ENCODE measurements at regions not wholly inside any gene's neighbourhood (a gene's known extent, or its start where the extent isn't known, plus 50 kb on each side); places are given as distances from the start of the nearest gene placed in this dataset.

DNA sequence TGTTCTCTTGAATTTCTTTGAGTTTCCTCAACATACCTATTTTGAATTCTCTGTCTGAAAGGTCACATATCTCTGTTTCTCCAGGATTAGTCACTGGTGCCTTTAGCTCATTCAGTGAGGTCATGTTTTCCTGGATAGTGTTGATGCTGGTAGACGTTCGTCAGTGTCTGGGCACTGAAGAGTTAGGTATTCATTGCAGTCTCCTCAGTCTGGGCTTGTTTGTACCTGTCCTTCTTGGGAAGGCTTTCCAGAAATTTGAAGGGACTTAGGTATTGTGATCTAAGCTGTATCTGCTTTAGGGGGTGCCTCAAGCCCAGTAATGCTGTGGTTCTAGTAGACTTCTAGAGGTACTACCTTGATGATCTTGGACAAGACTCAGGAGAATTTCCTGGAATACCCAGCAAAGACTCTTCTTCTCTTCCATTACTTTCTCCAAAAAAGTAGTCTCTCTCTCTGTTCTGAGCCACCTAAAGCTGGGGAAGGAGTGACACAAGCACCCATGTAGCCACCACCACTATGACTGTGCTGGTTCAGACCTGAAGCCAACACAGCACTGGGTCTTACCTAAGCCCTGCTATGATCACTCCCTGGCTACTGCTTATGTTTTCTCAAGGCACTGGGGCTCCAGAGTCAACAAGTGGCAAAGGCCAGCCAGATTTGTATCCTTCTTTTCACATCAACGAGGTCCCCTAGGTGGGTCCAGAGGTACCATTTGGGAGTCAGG lies 852.0 kb downstream of the BCL11A start:
- H3K9me3 ChIP-seq (ENCODE audit: control insufficient read depth in 2 of 2, low read length in 2 of 2): no peaks in the 10 kb centered on the region
- H3K27ac ChIP-seq (ENCODE audit: low read length): no peak overlapping the region
- H3K9ac ChIP-seq (ENCODE audit: low read length in 2 of 2): no peak overlapping the region
- no peaks in the 10 kb centered on the region for H3K4me1 ChIP-seq (ENCODE audit: control insufficient read depth, insufficient read depth, low read length)
- no peaks in the 10 kb centered on the region for H3K36me3 ChIP-seq (ENCODE audit: control insufficient read depth in 2 of 2, insufficient read depth in 2 of 2, low read length in 2 of 2)
- H3K27me3 ChIP-seq (ENCODE audit: control insufficient read depth in 1 of 2, insufficient read depth in 2 of 2, low read length in 2 of 2): no peaks in the 10 kb centered on the region
- no peak overlapping the region for H3K4me3 ChIP-seq (ENCODE audit: low read length in 2 of 2)

DNA sequence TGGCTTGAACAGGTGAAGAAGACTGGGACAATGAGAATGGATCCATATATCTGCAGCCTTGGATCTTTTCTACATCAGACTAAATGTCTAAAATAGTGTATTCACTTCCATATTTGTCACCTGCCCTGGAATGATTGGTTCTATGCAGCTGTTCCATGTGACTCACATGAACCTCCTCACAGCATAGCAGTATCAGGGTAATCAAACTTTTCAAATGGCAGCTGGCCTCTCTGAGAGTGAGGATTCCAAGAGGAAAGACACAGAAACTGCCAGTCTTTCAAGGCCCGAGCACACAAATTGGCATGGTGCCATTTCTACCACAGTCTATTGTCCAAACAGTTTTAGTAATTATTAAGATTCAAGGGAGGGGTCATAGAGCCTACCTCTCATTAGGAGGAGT lies 859.3 kb downstream of the BCL11A start:
- Histone ChIP-seq H3K9ac (ENCODE audit: low read length in 2 of 2) (no peak overlapping the region), H3K4me3 (ENCODE audit: low read length in 2 of 2) (no peak overlapping the region), H3K27ac (ENCODE audit: low read length) (no peak overlapping the region), H3K9me3 (ENCODE audit: control insufficient read depth in 2 of 2, low read length in 2 of 2) (peaks cover 0 to 3% of the 10 kb centered on the region in 2 donors), H3K27me3 (ENCODE audit: control insufficient read depth in 1 of 2, insufficient read depth in 2 of 2, low read length in 2 of 2) (no peaks in the 10 kb centered on the region), H3K36me3 (ENCODE audit: control insufficient read depth in 2 of 2, insufficient read depth in 2 of 2, low read length in 2 of 2) (no peaks in the 10 kb centered on the region), H3K4me1 (ENCODE audit: control insufficient read depth, insufficient read depth, low read length) (no peaks in the 10 kb centered on the region)

DNA sequence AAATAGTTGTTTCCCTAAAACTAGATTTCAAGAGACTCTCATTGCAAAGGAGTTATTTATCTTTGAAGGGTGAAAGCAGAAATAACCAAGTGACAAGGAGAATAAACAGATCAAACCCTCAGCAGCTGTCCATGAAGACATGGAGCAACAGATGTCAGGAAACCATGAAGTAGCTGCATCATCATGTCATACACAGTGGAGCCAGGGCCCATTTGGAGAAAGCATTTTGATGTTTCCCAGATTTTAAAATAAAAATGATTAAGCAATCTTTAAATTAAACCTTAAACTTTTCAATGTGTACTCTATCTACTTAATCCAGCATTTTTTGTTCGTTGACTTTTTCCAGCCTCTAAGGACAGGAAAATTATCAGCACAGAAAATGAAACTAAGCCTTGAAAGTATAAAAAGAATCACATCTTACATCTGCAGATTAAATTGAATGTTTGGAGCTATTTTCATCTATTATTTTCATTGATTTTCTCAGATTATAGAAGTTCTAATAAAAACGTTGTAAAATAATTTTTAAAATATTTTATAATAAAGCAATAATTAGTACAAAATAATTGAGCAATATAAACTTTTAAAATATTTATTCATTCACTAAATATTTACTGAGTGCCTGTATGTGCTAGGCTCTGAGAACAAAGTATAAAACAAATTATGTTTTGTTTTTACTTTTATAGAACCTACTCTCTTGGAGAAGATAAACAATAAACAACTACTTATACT lies 860.1 kb downstream of the BCL11A start:
- no peak overlapping the region for H3K27ac ChIP-seq (ENCODE audit: low read length)
- no peaks in the 10 kb centered on the region for H3K4me1 ChIP-seq (ENCODE audit: control insufficient read depth, insufficient read depth, low read length)
- peaks cover 0 to 3% of the 10 kb centered on the region in 2 donors for H3K9me3 ChIP-seq (ENCODE audit: control insufficient read depth in 2 of 2, low read length in 2 of 2)
- no peak overlapping the region for H3K9ac ChIP-seq (ENCODE audit: low read length in 2 of 2)
- H3K36me3 ChIP-seq (ENCODE audit: control insufficient read depth in 2 of 2, insufficient read depth in 2 of 2, low read length in 2 of 2): no peaks in the 10 kb centered on the region
- H3K27me3 ChIP-seq (ENCODE audit: control insufficient read depth in 1 of 2, insufficient read depth in 2 of 2, low read length in 2 of 2): no peaks in the 10 kb centered on the region
- H3K4me3 ChIP-seq (ENCODE audit: low read length in 2 of 2): no peak overlapping the region

DNA sequence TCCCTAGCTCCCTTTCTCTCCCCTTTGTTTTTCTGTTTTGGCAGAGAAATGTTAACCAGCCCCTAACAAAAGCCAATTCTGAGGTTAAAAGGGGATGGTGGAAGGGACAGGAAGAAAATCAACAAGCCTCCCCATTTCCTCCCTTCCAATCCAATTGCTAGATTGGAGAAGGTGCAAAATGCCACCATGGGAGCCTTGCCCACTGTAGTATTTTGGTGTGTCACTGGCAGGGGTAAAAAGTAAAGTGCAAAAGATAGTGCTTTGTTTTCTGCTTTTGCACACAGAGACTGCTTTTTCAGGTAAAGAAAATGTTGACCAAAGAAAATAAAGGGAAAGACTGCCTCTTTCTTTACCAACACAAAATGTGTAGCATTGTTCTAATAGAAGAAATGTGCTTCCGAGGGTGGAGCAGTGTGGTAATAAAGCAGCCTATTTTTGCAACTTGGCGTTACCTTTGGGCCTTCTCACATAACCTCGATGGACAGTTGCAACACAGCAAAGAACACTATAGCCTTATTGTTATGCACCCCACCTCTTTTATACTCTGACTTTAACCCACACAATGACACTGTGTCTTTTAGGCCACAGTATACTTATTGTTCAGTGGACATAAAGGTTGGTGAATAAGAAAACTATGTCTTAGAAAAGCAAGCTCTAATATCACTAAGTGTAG lies 861.8 kb downstream of the BCL11A start:
- no peaks in the 10 kb centered on the region for H3K27me3 ChIP-seq (ENCODE audit: control insufficient read depth in 1 of 2, insufficient read depth in 2 of 2, low read length in 2 of 2)
- H3K27ac ChIP-seq (ENCODE audit: low read length): no peak overlapping the region

DNA sequence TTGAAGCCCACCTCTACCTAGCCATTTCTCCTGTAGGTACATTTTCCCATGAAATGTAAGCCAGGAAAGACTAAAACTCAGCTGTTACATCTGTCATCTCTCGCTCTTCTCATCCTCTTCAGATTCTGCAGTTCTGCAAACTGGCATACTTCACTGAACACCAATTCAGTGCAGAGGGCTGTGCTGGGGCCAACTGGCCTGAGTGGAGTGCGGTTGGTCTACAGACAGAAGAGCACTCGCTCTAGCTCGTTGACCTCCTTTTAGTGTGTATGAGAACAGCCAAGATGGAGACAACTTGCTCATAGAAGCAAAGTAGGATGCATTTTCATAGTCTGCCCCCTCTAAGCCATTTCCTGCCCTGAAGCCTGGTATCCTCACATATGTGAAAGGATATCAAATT lies 862.6 kb downstream of the BCL11A start:
- no peaks in the 10 kb centered on the region for H3K36me3 ChIP-seq (ENCODE audit: control insufficient read depth in 2 of 2, insufficient read depth in 2 of 2, low read length in 2 of 2)
- no peaks in the 10 kb centered on the region for H3K4me1 ChIP-seq (ENCODE audit: control insufficient read depth, insufficient read depth, low read length)
- no peak overlapping the region for H3K27ac ChIP-seq (ENCODE audit: low read length)
- H3K27me3 ChIP-seq (ENCODE audit: control insufficient read depth in 1 of 2, insufficient read depth in 2 of 2, low read length in 2 of 2): no peaks in the 10 kb centered on the region
- H3K9ac ChIP-seq (ENCODE audit: low read length in 2 of 2): no peak overlapping the region
- peaks cover 0 to 3% of the 10 kb centered on the region in 2 donors for H3K9me3 ChIP-seq (ENCODE audit: control insufficient read depth in 2 of 2, low read length in 2 of 2)
- H3K4me3 ChIP-seq (ENCODE audit: low read length in 2 of 2): no peak overlapping the region

More for the DNA sequence above, 861.8 kb downstream of the BCL11A start:
- Histone ChIP-seq H3K9ac (ENCODE audit: low read length in 2 of 2) (no peak overlapping the region), H3K4me3 (ENCODE audit: low read length in 2 of 2) (no peak overlapping the region), H3K9me3 (ENCODE audit: control insufficient read depth in 2 of 2, low read length in 2 of 2) (peaks cover 0 to 3% of the 10 kb centered on the region in 2 donors), H3K36me3 (ENCODE audit: control insufficient read depth in 2 of 2, insufficient read depth in 2 of 2, low read length in 2 of 2) (no peaks in the 10 kb centered on the region), H3K4me1 (ENCODE audit: control insufficient read depth, insufficient read depth, low read length) (no peaks in the 10 kb centered on the region)

DNA sequence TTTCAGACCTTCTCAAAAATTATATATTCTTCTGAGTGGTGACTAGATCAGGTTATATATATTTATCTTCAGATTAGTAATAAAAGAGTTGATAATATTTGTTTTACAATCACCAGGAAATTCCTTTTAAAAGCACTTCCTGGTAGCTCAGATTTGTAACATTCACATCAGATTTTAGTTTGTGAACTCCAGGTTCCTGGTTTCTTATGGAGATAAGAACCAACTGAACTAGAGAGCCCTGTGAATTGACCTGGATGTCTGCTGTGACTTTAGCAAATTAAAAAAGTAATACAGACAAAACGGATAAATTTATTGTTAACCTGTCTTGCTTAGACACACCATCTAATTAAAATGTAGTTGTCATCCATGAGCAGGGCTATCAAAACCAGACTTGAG lies 868.7 kb downstream of the BCL11A start:
- H3K27ac ChIP-seq (ENCODE audit: low read length): no peak overlapping the region
- H3K9ac ChIP-seq (ENCODE audit: low read length in 2 of 2): no peak overlapping the region
- peaks cover 0 to 3% of the 10 kb centered on the region in 2 donors for H3K9me3 ChIP-seq (ENCODE audit: control insufficient read depth in 2 of 2, low read length in 2 of 2)
- no peaks in the 10 kb centered on the region for H3K36me3 ChIP-seq (ENCODE audit: control insufficient read depth in 2 of 2, insufficient read depth in 2 of 2, low read length in 2 of 2)
- no peak overlapping the region for H3K4me3 ChIP-seq (ENCODE audit: low read length in 2 of 2)
- H3K27me3 ChIP-seq (ENCODE audit: control insufficient read depth in 1 of 2, insufficient read depth in 2 of 2, low read length in 2 of 2): no peaks in the 10 kb centered on the region
- no peaks in the 10 kb centered on the region for H3K4me1 ChIP-seq (ENCODE audit: control insufficient read depth, insufficient read depth, low read length)

DNA sequence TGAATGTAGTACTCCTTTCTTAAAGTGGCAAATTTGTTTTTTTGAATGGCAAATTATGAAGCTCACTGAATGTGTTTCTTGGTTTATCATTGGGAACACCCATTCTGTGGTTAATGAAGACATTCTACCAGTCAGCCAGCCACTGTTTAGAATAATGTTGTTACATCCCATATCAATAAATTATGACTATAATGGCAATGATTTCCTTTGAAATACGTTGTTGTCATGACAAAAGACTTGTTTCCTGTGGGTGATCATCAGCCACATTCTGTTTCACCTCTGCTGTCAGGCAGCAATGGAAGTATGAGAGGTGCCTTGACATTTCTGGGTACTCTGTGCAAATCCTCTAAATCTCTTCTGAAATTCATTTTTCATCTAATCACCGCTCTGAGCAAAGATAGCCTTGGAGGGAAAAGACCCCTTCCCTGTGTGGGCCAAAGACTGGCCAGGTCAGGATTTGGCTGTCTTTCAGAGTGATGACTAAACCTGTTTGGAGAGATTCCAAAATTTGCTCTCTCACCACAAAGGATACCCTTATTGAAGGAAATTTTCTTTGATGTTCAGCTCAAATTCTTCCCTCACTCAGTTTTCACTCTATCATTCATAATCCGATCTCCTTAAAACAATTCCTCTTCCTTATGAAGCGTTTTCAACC lies 869.2 kb downstream of the BCL11A start:
- Histone ChIP-seq H3K36me3 (ENCODE audit: control insufficient read depth in 2 of 2, insufficient read depth in 2 of 2, low read length in 2 of 2) (no peaks in the 10 kb centered on the region), H3K4me1 (ENCODE audit: control insufficient read depth, insufficient read depth, low read length) (no peaks in the 10 kb centered on the region), H3K9me3 (ENCODE audit: control insufficient read depth in 2 of 2, low read length in 2 of 2) (peaks cover 0 to 3% of the 10 kb centered on the region in 2 donors), H3K9ac (ENCODE audit: low read length in 2 of 2) (no peak overlapping the region), H3K27me3 (ENCODE audit: control insufficient read depth in 1 of 2, insufficient read depth in 2 of 2, low read length in 2 of 2) (no peaks in the 10 kb centered on the region), H3K27ac (ENCODE audit: low read length) (no peak overlapping the region), H3K4me3 (ENCODE audit: low read length in 2 of 2) (no peak overlapping the region)

DNA sequence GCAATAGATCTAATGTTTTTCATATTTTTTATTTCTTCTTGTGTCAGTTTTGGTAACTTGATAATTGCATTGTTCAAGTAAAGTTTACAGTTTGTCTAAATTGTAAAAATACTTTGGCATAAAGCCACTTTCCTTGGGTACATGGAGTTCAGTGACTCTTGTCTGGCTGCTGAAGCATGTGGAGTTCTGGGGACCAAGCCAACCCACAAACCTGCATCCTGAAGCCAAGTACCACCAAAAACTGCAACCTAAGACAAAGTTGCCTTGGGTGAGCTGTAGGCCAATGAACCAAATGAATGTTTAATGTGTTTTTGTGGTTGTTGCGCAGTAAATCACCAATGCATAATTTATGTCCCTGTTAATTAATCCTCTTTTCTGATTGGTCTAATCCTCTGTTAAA lies 872.6 kb downstream of the BCL11A start:
- Histone ChIP-seq H3K27ac (ENCODE audit: low read length) (no peak overlapping the region), H3K4me3 (ENCODE audit: low read length in 2 of 2) (no peak overlapping the region), H3K27me3 (ENCODE audit: control insufficient read depth in 1 of 2, insufficient read depth in 2 of 2, low read length in 2 of 2) (no peaks in the 10 kb centered on the region), H3K9ac (ENCODE audit: low read length in 2 of 2) (no peak overlapping the region), H3K4me1 (ENCODE audit: control insufficient read depth, insufficient read depth, low read length) (no peaks in the 10 kb centered on the region), H3K36me3 (ENCODE audit: control insufficient read depth in 2 of 2, insufficient read depth in 2 of 2, low read length in 2 of 2) (no peaks in the 10 kb centered on the region), H3K9me3 (ENCODE audit: control insufficient read depth in 2 of 2, low read length in 2 of 2) (peaks cover 0 to 3% of the 10 kb centered on the region in 2 donors)

DNA sequence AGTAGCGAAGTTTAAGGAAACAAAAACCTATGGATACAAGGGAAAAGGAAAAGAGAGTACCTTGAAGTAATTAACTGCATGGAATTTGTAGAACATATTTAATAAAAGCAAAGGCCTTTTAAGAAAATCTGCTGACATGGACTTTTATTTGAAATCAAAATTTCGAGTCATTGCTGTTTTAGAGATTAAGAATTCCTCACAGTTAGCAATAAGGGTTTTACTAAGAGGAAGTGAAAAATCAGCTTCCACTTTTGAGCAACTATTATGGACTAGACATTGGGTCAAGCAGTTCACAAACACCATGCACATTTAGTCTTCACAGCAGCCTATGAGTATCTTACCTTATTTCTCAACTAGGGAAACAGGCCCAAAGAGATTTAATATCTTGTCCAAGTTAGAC lies 876.3 kb downstream of the BCL11A start:
- H3K9ac ChIP-seq (ENCODE audit: low read length in 2 of 2): no peak overlapping the region
- no peaks in the 10 kb centered on the region for H3K27me3 ChIP-seq (ENCODE audit: control insufficient read depth in 1 of 2, insufficient read depth in 2 of 2, low read length in 2 of 2)
- H3K36me3 ChIP-seq (ENCODE audit: control insufficient read depth in 2 of 2, insufficient read depth in 2 of 2, low read length in 2 of 2): no peaks in the 10 kb centered on the region
- H3K27ac ChIP-seq (ENCODE audit: low read length): no peak overlapping the region
- H3K4me3 ChIP-seq (ENCODE audit: low read length in 2 of 2): no peak overlapping the region
- H3K9me3 ChIP-seq (ENCODE audit: control insufficient read depth in 2 of 2, low read length in 2 of 2): peaks cover 0 to 3% of the 10 kb centered on the region in 2 donors
- no peaks in the 10 kb centered on the region for H3K4me1 ChIP-seq (ENCODE audit: control insufficient read depth, insufficient read depth, low read length)

DNA sequence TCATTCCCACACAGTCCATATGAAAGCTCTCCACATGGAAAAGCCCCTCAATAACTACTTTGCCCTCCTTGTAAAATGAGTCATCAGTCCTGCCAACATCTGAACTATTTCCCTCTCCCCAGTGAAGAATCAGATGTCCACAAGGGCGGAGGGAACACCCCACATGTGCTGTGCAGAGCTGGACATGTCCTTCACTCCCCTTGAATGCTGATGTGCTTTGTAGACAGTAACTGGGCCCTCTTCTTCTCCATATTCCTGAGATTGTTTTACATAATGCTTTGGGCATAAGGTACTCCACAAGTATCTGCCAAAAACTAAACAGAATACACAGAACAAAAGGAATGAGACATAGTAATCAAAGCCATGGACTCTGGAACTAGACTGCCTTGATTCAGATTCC lies 879.4 kb downstream of the BCL11A start:
- Histone ChIP-seq H3K9ac (ENCODE audit: low read length in 2 of 2) (no peak overlapping the region), H3K27me3 (ENCODE audit: control insufficient read depth in 1 of 2, insufficient read depth in 2 of 2, low read length in 2 of 2) (no peaks in the 10 kb centered on the region), H3K27ac (ENCODE audit: low read length) (no peak overlapping the region), H3K9me3 (ENCODE audit: control insufficient read depth in 2 of 2, low read length in 2 of 2) (no peaks in the 10 kb centered on the region), H3K4me3 (ENCODE audit: low read length in 2 of 2) (no peak overlapping the region), H3K4me1 (ENCODE audit: control insufficient read depth, insufficient read depth, low read length) (no peaks in the 10 kb centered on the region), H3K36me3 (ENCODE audit: control insufficient read depth in 2 of 2, insufficient read depth in 2 of 2, low read length in 2 of 2) (no peaks in the 10 kb centered on the region)
